Neuronal stem cell (in vitro differentiated cells): ENCODE measurements at regions not wholly inside any gene's neighbourhood (a gene's known extent, or its start where the extent isn't known, plus 50 kb on each side); places are given as distances from the start of the nearest gene placed in this dataset.

Experiments used
- DNase-seq: peaks from one replicate; pipeline ENCODE4 v3.0.0-alpha.2; 2013; ENCODE audit warnings: low spot score
- H2AFZ ChIP-seq: one replicate; pipeline ENCODE4 v1.6.1; 2013; ENCODE audit warnings: mild to moderate bottlenecking, low read length, inconsistent platforms
- H2AK5ac ChIP-seq: 2 replicates; pipeline ENCODE4 v1.6.1; 2013; ENCODE audit warnings: low read depth, mild to moderate bottlenecking, inconsistent platforms, low read length, moderate library complexity, mixed read lengths
- H2BK120ac ChIP-seq: 2 replicates; pipeline ENCODE4 v1.6.1; 2013; ENCODE audit warnings: low read depth, mild to moderate bottlenecking, inconsistent platforms, low read length, moderate library complexity, mixed read lengths
- H2BK12ac ChIP-seq: one replicate; pipeline ENCODE4 v1.6.1; 2013; ENCODE audit warnings: low read length, inconsistent platforms
- H2BK15ac ChIP-seq: 2 replicates; pipeline ENCODE4 v1.6.1; 2013; ENCODE audit warnings: mild to moderate bottlenecking, low read length, inconsistent platforms, mixed read lengths
- H2BK5ac ChIP-seq: one replicate; pipeline ENCODE4 v1.6.1; 2013; ENCODE audit warnings: inconsistent platforms, mild to moderate bottlenecking, low read length, moderate library complexity
- H3K14ac ChIP-seq: one replicate; pipeline ENCODE4 v1.6.1; 2013; ENCODE audit warnings: low read length, inconsistent platforms
- H3K18ac ChIP-seq: 2 replicates; pipeline ENCODE4 v1.6.1; 2013; ENCODE audit warnings: low read length, inconsistent platforms
- H3K23ac ChIP-seq: 2 replicates; pipeline ENCODE4 v1.6.1; 2013; ENCODE audit warnings: low read depth, mild to moderate bottlenecking, mixed read lengths, low read length, inconsistent platforms; ENCODE audit not compliant: poor library complexity
- H3K27ac ChIP-seq: replicated peaks from 3 replicates; pipeline ENCODE4 v1.5.1; 2013; ENCODE audit warnings: low read length, inconsistent platforms
- H3K27me3 ChIP-seq, 3 experiments: 2 replicates each; pipeline ENCODE4 v1.6.1; 2013; ENCODE audit warnings: low read length in 3 of 3, mild to moderate bottlenecking in 2 of 3, inconsistent platforms in 1 of 3, low read depth in 1 of 3, mixed read lengths in 1 of 3, moderate library complexity in 1 of 3; ENCODE audit not compliant: control insufficient read depth in 3 of 3, insufficient read depth in 3 of 3
- H3K36me3 ChIP-seq, 2 donors: replicated peaks in 1 of 2; 2 replicates each; pipeline ENCODE4 v1.6.1; 2013; ENCODE audit warnings: low read length in 2 of 2; ENCODE audit not compliant: control insufficient read depth in 2 of 2, insufficient read depth in 2 of 2
- H3K4ac ChIP-seq: 2 replicates; pipeline ENCODE4 v1.6.1; 2013; ENCODE audit warnings: inconsistent platforms, mild to moderate bottlenecking, low read length, moderate library complexity
- H3K4me1 ChIP-seq, 2 donors: 1 replicate in 1 of 2; 2 replicates in 1 of 2; pipeline ENCODE4 v1.6.1; 2013; ENCODE audit warnings: low read length in 2 of 2, low read depth in 1 of 2; ENCODE audit not compliant: control insufficient read depth in 2 of 2, insufficient read depth in 1 of 2
- H3K4me2 ChIP-seq: one replicate; pipeline ENCODE4 v1.6.1; 2013; ENCODE audit warnings: mild to moderate bottlenecking, low read length, inconsistent platforms; ENCODE audit not compliant: insufficient read depth, poor library complexity, severe bottlenecking
- H3K4me3 ChIP-seq, 2 donors: 2 replicates each; pipeline ENCODE4 v1.5.1; 2013; ENCODE audit warnings: low read length in 2 of 2, mild to moderate bottlenecking in 2 of 2, inconsistent platforms in 1 of 2, moderate library complexity in 1 of 2
- H3K79me1 ChIP-seq: one replicate; pipeline ENCODE4 v1.6.1; 2013; ENCODE audit warnings: low read depth, mild to moderate bottlenecking, inconsistent platforms, low read length, moderate library complexity
- H3K9ac ChIP-seq: one replicate; pipeline ENCODE4 v1.6.1; 2013; ENCODE audit warnings: mild to moderate bottlenecking, low read depth, low read length, inconsistent platforms; ENCODE audit not compliant: poor library complexity
- H3K9me3 ChIP-seq, 2 donors: replicated peaks in 1 of 2; 2 replicates each; pipeline versions ENCODE3 to v1.6.1; 2013; ENCODE audit warnings: low read length in 2 of 2, mild to moderate bottlenecking in 2 of 2, inconsistent platforms in 1 of 2, low read depth in 1 of 2, mixed read lengths in 1 of 2, moderate library complexity in 1 of 2; ENCODE audit not compliant: control insufficient read depth in 2 of 2, insufficient read depth in 1 of 2
- H4K8ac ChIP-seq: one replicate; pipeline ENCODE4 v1.6.1; 2013; ENCODE audit warnings: low read depth, mild to moderate bottlenecking, inconsistent platforms, low read length, moderate library complexity
- H4K91ac ChIP-seq: one replicate; pipeline ENCODE4 v1.6.1; 2013; ENCODE audit warnings: low read length, low read depth, mild to moderate bottlenecking, inconsistent platforms; ENCODE audit not compliant: poor library complexity
- WGBS, 2 donors: extraction: QIAGEN DNeasy Blood & Tissue Kit; methylation state at CpG; one replicate each; pipeline ENCODE4 v1.1.7; 2013; ENCODE audit warnings: missing lambda C conversion rate in 2 of 2, mixed read lengths in 1 of 2; ENCODE audit not compliant: insufficient read length in 2 of 2, insufficient replicate concordance in 1 of 2; ENCODE audit errors: extremely low coverage in 2 of 2; 5-methylcytosine and 5-hydroxymethylcytosine counted together

- Histone ChIP-seq H3K36me3 (no peaks in the 10 kb centered on the region), H3K79me1 (no peaks in the 10 kb centered on the region), H2BK5ac (no peak overlapping the region), H3K4me3 (no peak overlapping the region), H3K4me2 (no peak overlapping the region), H3K27ac (no peak overlapping the region), H4K91ac (no peak overlapping the region), H2BK15ac (no peak overlapping the region), H4K8ac (no peak overlapping the region), H3K14ac (no peak overlapping the region), H3K4ac (no peak overlapping the region), H3K23ac (no peak overlapping the region), H2AK5ac (no peak overlapping the region), H3K9me3 (no peaks in the 10 kb centered on the region), H3K27me3 (no peaks in the 10 kb centered on the region), H3K18ac (no peak overlapping the region), H3K9ac (no peak overlapping the region), H3K4me1 (peaks cover 10 to 13% of the 10 kb centered on the region in 2 donors), H2BK12ac (no peak overlapping the region), H2AFZ (peak overlapping the region; percentile 21), H2BK120ac (no peak overlapping the region)
- no CpG with 5 or more reads among the region's 2 CpGs for WGBS, 2 donors
- DNase-seq = no peak
These were observed 82.9 kb downstream of the CDO1 start for GRCh38 chr5:115733607-115734006.

DNA sequence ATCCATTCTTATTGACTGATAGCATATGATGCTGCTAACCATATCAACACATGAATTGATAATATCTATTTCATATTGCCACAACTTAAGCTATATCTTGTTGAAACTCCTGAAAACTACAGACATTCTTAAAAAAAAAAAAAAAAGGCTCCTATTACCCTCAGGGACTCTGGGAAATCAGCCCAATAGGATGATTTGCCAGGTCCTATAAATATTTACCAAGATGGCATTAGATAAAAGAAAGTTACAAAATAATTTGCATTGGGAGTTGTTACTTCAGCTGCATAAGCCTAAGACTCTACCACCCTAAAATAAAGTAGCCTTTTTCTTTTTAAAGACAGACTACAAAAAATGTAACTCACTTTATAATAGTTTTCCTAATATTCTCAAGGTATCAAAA lies 84.4 kb downstream of the CDO1 start:
- Histone ChIP-seq H4K91ac (no peak overlapping the region), H3K9me3 (no peaks in the 10 kb centered on the region), H3K4me3 (no peak overlapping the region), H2BK5ac (no peak overlapping the region), H3K14ac (no peak overlapping the region), H2BK15ac (no peak overlapping the region), H3K4ac (no peak overlapping the region), H3K27ac (no peak overlapping the region), H2BK12ac (no peak overlapping the region), H3K9ac (no peak overlapping the region), H3K36me3 (no peaks in the 10 kb centered on the region), H3K4me2 (no peak overlapping the region), H2AK5ac (no peak overlapping the region), H2BK120ac (no peak overlapping the region), H3K18ac (no peak overlapping the region), H3K79me1 (no peaks in the 10 kb centered on the region), H3K4me1 (peaks cover 7 to 13% of the 10 kb centered on the region in 2 donors), H3K27me3 (no peaks in the 10 kb centered on the region), H3K23ac (no peak overlapping the region), H4K8ac (no peak overlapping the region), H2AFZ (no peak overlapping the region)
- no peak for DNase-seq

GRCh38 chr5:115725522-115725921 lies 90.9 kb downstream of the CDO1 start:
- no peak overlapping the region for H3K9ac ChIP-seq

GRCh38 chr5:115723220-115723619 lies 93.2 kb downstream of the CDO1 start:
- Histone ChIP-seq H3K79me1 (no peaks in the 10 kb centered on the region), H2BK120ac (no peak overlapping the region), H2BK5ac (no peak overlapping the region), H4K91ac (no peak overlapping the region), H4K8ac (no peak overlapping the region), H3K14ac (no peak overlapping the region), H3K4me2 (no peak overlapping the region), H2AFZ (no peak overlapping the region), H3K9me3 (no peaks in the 10 kb centered on the region), H3K36me3 (no peaks in the 10 kb centered on the region), H2BK15ac (no peak overlapping the region), H3K18ac (no peak overlapping the region), H3K23ac (no peak overlapping the region), H3K27me3 (no peaks in the 10 kb centered on the region), H2BK12ac (no peak overlapping the region), H3K4me1 (no peaks in the 10 kb centered on the region), H3K4ac (no peak overlapping the region), H3K4me3 (no peak overlapping the region), H3K9ac (no peak overlapping the region), H2AK5ac (no peak overlapping the region), H3K27ac (no peak overlapping the region)
- DNase-seq = no peak
- no CpG with 5 or more reads among the region's 2 CpGs for WGBS, 2 donors

More at GRCh38 chr5:115725522-115725921, 90.9 kb downstream of the CDO1 start:
- no peaks in the 10 kb centered on the region for H3K36me3 ChIP-seq
- no peaks in the 10 kb centered on the region for H3K79me1 ChIP-seq
- H3K4ac ChIP-seq = no peak overlapping the region
- H3K9me3 ChIP-seq = no peaks in the 10 kb centered on the region
- H3K14ac ChIP-seq = no peak overlapping the region
- H3K18ac ChIP-seq = no peak overlapping the region
- H3K27ac ChIP-seq = no peak overlapping the region
- no peak overlapping the region for H2BK120ac ChIP-seq
- no peak overlapping the region for H3K4me2 ChIP-seq
- H2BK15ac ChIP-seq = no peak overlapping the region
- no peak overlapping the region for H4K8ac ChIP-seq
- no peaks in the 10 kb centered on the region for H3K4me1 ChIP-seq
- H3K23ac ChIP-seq = no peak overlapping the region
- no peak overlapping the region for H2AK5ac ChIP-seq
- no peak overlapping the region for H2BK12ac ChIP-seq
- no peaks in the 10 kb centered on the region for H3K27me3 ChIP-seq
- WGBS, 2 donors = no CpG with 5 or more reads among the region's 1 CpG
- no peak overlapping the region for H4K91ac ChIP-seq
- H2BK5ac ChIP-seq = no peak overlapping the region
- DNase-seq = no peak
- no peak overlapping the region for H3K4me3 ChIP-seq
- no peak overlapping the region for H2AFZ ChIP-seq
